ENCODE measurements at regions not wholly inside any gene's neighbourhood (a gene's known extent, or its start where the extent isn't known, plus 50 kb on each side); places are given as distances from the start of the nearest gene placed in this dataset.

DNA sequence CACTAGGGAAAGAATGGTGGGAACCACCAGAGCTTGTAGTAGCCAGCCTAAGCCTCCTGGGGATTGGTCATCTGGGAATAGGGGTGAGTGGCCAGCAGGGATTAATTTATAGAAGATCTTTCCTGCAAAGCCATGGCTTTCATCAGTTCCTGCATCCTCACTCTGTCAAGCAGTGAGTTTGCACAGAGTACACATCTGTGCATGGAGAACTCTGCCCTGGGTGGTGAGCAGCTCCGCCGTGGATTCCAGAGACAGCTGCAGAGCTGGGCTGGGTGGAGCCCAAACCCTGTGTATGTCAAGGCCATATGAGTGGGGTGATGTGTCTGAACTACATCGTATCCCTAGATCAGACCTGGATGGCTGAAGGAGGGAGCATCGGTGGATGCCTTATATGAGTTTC, 182.2 kb downstream of the GLI2 start:
- no peak for DNase-seq (ENCODE audit: low read depth)

DNA sequence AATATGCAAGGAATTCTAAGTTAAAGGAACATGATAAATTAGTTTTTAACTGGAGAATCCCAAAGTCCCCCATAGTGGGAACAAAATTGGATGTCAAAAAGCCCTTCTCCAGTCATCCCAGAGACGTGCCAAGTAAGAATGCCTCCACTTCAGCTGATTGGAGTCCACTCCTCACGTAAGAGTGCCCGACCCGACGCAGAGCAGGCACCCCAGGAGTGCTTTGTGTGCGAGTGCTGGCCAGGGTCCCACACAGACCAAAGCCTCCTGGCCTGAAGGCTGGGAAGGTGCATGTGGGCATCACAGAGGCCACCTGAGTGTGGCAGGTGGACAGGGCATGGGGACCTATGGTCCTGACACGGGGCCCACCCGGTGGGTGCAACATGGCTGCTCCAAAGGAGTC, 183.5 kb downstream of the GLI2 start:
- DNase-seq (ENCODE audit: low read depth), result no peak

DNA sequence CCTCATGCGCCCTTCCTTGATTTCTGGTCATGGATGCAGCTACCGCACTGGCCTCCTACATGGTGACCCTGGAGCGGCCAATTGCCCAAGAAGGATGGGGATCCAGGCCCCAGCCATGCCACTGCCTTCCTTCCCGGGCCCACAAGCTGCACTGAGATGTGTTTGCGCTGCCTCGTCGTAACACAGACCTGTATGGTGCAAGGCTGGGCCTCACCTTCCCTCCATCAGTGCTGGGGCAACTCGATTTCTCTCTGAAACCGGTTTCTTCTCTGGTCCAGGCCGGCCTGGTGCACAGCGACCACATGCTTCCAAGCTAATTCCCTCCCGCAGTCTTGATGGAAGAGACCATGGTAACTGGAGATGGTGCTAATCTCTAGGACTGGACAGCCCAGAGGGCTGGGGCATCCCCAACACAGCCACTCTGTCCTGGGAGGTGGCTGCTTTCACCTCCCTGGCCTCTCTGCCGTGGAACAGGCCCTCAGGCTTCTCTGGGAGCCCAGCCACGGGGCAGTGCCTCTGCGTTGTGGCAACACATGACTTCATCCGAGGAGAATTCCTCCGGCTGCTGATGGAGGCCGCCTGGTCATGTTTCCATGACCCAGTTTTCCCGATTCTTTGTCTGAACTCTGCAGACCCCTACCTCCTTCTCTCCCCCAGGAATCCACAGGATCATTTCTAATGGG, 184.2 kb downstream of the GLI2 start:
- DNase-seq (ENCODE audit: low read depth), result no peak

GRCh38 chr2:120920454-120921148, 184.9 kb downstream of the GLI2 start:
- no peak for DNase-seq (ENCODE audit: low read depth)

GRCh38 chr2:120921457-120921856, 185.8 kb downstream of the GLI2 start:
- DNase-seq (ENCODE audit: low read depth), result no peak

GRCh38 chr2:120922571-120923332, 187.1 kb downstream of the GLI2 start:
- no peak for DNase-seq (ENCODE audit: low read depth)

DNA sequence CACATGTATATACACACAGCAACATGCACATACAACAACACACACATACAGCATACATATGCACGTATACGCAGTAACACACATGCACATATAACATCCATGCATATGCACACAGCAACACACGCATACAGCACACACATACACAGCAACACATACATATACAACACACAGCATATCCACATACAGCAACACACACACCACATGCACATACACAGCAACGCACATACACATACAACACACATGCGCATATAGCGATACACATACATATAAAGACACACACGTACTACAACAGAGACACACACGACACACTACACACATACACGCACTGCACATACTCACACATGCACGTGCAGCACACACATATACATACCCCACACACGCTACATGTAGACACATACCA, 187.8 kb downstream of the GLI2 start:
- DNase-seq (ENCODE audit: low read depth), result no peak

DNA sequence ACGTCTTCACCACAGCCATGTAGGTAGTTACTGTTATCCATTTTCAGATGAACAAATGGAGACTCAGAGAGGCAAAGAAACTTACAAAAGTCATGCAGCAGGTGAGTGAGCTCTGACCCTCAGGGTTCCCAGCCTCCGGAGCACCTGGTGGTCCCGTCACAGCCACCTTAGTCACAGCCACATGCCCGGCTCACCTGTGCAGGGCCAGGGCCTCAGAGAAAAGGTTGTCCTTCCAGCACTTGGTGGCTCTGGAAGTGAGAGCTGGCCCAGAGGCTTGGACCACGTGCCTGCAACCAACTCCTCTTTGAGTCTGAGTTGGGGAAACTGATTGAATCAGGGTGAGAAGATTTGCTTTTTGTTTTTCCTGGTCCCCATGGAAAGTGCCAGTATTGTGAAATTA, 189.3 kb downstream of the GLI2 start:
- no peak for DNase-seq (ENCODE audit: low read depth)

DNA sequence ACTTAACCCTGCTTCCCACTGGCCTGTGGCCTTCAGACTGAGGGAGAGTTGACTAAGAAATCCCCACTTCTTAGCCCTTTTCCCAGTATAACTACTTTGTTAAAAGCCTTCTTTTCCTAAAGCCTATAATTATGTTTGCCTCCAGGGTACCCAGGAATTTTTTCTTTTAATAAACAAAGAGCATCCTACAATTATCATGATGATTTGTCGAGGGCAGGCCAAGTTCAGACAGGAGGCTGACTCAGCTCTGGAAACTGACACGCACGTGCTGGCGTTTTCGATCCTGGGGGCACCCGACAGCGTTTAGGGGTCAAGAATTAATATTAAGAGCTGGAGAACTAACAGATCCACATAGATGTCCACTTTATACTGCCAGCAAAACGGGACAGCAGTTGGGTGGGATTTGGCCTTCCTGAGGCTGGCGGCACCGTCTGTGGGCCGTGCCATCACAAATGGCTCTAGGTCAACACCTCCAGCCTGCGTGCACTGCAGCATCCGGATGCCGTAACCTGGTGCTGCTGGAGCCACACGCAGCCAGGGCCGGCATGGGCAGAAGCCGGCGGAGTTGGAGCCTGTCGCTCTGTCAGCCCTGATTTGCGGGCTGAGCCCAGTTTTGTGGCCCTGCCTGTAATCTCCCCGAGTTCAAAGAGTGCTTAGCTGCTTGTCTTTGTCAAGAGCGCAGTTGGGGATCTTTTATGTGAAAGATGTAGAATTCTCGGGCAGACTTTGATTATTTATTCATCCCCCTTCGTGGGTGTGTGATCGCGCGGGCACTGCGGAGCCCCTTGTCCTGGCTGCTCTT, 191.0 kb downstream of the GLI2 start:
- DNase-seq (ENCODE audit: low read depth), result no peak

DNA sequence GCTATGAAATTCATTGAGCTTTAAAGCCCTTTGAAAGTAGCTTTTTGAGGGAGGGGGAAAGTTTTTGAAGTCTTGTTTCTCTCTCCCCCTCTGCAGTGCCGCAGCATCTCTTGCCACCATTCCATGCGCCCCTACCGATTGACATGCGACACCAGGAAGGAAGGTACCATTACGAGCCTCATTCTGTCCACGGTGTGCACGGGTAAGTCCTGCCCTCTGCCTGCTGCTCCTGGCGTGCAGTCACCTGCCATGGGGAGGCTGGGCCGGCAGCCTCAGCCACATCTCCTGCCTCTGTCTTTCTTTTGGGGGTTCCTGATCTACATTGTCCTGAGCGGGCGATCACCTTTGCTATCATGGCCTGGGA, 191.6 kb downstream of the GLI2 start:
- DNase-seq (ENCODE audit: low read depth), result no peak

DNA sequence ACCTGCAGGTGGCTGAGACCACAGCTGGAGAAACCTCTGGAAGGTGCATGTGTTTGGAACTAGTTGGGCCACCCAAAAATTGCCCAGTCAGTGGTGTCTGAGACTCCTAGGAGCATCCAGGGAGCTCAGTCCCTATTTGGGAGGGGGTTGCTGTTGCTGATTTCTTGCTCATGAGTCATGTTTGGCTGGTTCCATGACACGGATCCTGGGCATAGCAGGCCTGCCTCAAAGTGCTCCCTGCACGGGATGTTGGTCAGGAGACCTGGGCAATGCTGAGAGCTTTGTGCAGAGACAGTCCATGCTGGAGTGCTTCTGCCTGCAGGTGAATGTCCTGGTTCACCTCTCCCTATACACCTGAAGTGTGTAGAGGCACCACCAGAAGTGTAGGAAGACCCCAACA, 194.2 kb downstream of the GLI2 start:
- DNase-seq (ENCODE audit: low read depth), result no peak

DNA sequence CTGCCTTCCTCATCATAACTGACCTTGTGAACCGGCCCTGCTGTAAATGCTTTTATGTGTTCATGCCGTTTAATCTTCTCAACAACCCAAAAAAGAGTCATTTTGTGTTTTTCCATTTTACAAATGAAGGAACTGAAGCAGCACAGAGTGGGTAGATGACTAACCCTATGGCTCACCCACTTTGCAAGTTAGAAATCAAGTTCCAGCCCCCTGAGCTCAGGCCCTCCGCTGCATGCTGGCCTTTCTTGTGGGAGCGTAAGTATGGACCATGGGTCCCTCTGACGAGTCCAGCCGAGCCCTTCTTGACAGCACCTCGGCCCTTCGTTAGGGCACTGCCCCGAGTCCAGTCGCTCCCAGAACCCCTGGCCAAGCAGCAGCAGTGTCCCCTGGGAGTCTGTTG, 194.6 kb downstream of the GLI2 start:
- no peak for DNase-seq (ENCODE audit: low read depth)

DNA sequence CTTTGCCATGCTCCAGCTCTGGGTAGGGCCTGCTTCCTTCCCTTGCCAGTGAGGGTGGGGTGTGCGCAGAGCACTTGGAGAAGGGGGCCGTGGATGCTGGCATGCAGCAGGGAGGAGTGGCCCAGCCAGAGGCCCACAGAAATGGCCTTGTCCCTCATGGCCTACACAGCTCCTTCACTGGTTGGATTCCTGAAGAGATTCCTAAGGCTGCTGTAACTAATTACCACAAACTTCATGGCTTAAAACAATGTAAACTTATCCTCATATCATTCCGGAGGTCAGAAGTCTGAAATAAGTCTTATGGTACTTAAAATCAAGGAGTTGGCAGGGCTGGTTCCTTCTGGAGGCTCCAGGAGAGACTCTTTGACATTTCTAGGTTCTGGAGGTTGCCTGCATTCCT, 195.2 kb downstream of the GLI2 start:
- DNase-seq (ENCODE audit: low read depth), result no peak

- DNase-seq (ENCODE audit: low read depth), result no peak
These were observed 196.8 kb downstream of the GLI2 start for GRCh38 chr2:120932472-120932871.

DNA sequence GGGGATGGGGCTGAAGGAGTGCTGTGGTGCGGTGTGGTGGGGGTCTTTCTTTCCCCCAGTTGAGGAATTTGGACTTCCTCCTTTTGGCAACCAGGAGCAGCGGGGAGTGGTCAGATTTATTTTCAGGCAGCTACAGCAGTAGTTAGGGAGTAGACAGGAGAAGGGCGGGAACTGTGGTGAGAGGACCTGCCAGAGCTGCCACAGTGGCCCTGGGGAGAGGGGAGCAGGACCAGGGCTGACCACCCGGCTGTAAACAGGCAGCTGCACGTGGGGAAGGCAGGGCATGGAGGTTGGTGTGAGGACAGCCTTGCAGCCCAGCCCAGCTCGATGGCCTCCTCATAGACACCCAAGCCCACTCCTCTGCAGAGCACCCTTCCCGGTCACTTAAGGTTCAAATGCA, 197.2 kb downstream of the GLI2 start:
- DNase-seq (ENCODE audit: low read depth), result no peak

DNA sequence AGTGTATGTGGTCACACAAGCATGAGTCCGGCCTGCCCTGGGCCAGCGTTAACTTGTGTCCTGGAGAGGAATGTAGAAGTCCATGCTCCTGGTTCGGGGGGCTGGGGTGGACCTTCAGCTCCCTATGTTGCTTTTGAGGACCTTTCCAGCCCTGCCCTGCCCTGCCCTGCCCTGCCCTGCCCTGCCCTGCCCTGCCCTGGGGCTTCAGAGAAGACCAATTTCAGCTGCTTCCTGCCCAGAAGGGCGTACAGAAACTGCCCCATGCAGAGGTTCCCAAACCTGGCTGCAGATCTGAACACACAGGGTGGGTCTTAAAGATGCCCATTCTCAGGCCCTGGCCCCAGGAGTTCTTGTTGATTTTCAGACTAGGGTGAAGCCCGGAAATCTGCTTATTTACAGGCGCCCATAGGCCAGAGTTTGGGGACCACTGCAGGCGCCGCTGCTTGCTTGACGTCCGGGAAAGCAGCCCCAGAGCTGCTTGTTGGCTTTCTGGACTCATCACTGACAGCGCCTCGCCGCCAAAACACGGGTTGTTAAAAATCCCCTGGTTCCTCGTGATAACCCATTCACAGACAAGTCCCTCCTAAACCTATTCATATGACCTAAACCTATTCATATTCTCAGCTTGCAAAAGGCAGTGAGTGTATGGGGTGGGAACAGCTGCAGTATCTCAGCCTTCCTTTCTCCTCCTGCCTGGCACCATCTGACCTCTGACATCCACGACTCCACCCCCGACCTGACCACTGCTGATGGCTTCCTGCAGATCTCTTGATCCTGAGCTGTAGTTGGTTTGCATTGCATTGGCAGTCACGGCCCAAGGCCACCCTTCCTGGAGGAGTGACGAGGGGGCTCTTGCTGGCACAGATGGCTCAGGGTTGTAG, 198.3 kb downstream of the GLI2 start:
- DNase-seq (ENCODE audit: low read depth), result no peak

GRCh38 chr2:120934574-120935338, 199.1 kb downstream of the GLI2 start:
- DNase-seq (ENCODE audit: low read depth), result no peak

DNA sequence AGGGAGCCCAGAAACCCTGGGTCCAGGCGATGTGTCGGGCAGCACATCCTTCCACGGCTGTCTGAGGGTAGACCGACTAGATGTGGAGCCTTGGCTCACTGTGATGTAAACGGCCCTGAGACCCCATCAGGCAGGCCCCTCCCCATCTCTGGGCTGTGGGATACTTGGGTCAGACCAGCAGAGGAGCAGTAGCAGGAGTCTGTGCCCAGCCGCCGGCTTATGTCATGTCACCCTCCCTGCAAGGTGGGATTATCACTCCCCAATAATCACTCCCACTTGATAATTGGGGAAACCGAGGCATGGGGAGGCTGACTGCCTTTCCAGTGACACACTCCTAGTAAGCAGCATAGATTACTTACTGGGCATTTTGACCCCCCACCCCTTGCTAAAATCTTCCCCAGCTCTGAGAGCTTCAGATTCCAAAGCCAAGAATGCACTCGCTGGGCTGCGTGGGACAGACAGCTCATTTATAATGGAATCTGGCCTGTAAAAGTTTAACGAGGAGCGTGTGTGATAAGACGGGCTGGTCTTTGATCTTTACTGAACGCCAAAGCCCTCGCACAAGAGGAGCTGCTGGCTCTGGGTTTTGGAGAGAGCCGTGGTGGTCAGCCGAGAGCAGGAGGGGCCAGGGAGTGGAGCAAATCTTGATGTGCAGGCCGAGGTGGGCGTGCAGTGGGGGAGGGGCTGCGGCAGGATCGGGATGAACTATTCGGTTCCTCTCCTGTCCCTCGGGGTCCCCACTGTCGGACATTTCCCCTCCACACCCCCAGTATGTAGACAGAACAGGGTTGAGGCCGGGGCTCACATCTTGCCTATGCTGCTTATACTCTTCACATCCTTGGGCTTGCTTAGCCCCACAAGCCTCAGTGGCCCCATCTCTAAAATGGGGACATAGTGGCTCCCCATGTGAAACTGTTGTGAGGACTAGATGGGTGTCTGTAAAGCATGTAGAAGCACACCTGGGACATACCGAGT, 200.0 kb downstream of the GLI2 start:
- DNase-seq (ENCODE audit: low read depth), result no peak

All from stimulated activated CD8-positive, alpha-beta memory T cell treated with anti-CD3 and anti-CD28 coated beads, Interleukin-12 subunit alpha, Interleukin-12 subunit beta, amount 100 ng/mL, for 1 hour (primary cell).